ENCODE measurements at regions not wholly inside any gene's neighbourhood (a gene's known extent, or its start where the extent isn't known, plus 50 kb on each side); places are given as distances from the start of the nearest gene placed in this dataset.

GRCh38 chr3:25137606-25138005 is 290.5 kb upstream of the RARB start:
- Histone ChIP-seq H3K4me1 (no peaks in the 10 kb centered on the region), H3K36me3 (no peaks in the 10 kb centered on the region), H3K27ac (no peak overlapping the region), H3K4me3 (no peak overlapping the region), H3K27me3 (no peaks in the 10 kb centered on the region), H3K9me3 (no peaks in the 10 kb centered on the region)
- intact Hi-C loops (cut with DNase I): no loop called here
- no peak for ATAC-seq
- TF ChIP-seq CTCF (IDR thresholded peaks at IDR 0.05): no peak
- DNase-seq: no peak

GRCh38 chr3:25139267-25139666 is 288.8 kb upstream of the RARB start:
- no peak for ATAC-seq
- Histone ChIP-seq H3K36me3 (no peaks in the 10 kb centered on the region), H3K4me3 (no peak overlapping the region), H3K4me1 (no peaks in the 10 kb centered on the region), H3K27me3 (no peaks in the 10 kb centered on the region), H3K9me3 (no peaks in the 10 kb centered on the region), H3K27ac (no peak overlapping the region)
- TF ChIP-seq CTCF (IDR thresholded peaks at IDR 0.05): no peak
- DNase-seq: no peak
- intact Hi-C loops (cut with DNase I): no loop called here

- H3K27me3 ChIP-seq: no peaks in the 10 kb centered on the region
- ATAC-seq (no peak), DNase-seq (no peak)
Measured at GRCh38 chr3:25142609-25143355, 285.3 kb upstream of the RARB start.

GRCh38 chr3:25143356-25144025 is 284.6 kb upstream of the RARB start:
- DNase-seq (no peak), ATAC-seq (no peak)
- Histone ChIP-seq H3K4me3 (no peak overlapping the region), H3K27ac (no peak overlapping the region), H3K4me1 (no peaks in the 10 kb centered on the region), H3K36me3 (no peaks in the 10 kb centered on the region), H3K9me3 (no peaks in the 10 kb centered on the region), H3K27me3 (no peaks in the 10 kb centered on the region)
- TF ChIP-seq CTCF (IDR thresholded peaks at IDR 0.05): no peak
- intact Hi-C loops (cut with DNase I): no loop called here

More at GRCh38 chr3:25142609-25143355, 285.3 kb upstream of the RARB start:
- no peaks in the 10 kb centered on the region for H3K9me3 ChIP-seq
- no peak overlapping the region for H3K27ac ChIP-seq
- intact Hi-C loops (cut with DNase I): no loop called here
- TF ChIP-seq CTCF (IDR thresholded peaks at IDR 0.05): no peak
- H3K36me3 ChIP-seq: no peaks in the 10 kb centered on the region
- H3K4me1 ChIP-seq: no peaks in the 10 kb centered on the region
- no peak overlapping the region for H3K4me3 ChIP-seq

- Histone ChIP-seq H3K9me3 (no peaks in the 10 kb centered on the region), H3K36me3 (no peaks in the 10 kb centered on the region), H3K4me3 (no peak overlapping the region), H3K27me3 (no peaks in the 10 kb centered on the region), H3K4me1 (no peaks in the 10 kb centered on the region), H3K27ac (no peak overlapping the region)
- no peak for TF ChIP-seq CTCF (IDR thresholded peaks at IDR 0.05)
- ATAC-seq (no peak), DNase-seq (no peak)
- intact Hi-C loops (cut with DNase I): no loop called here
Measured at GRCh38 chr3:25144430-25144829, 283.6 kb upstream of the RARB start.
